ENCODE measurements at regions not wholly inside any gene's neighbourhood (a gene's known extent, or its start where the extent isn't known, plus 50 kb on each side); places are given as distances from the start of the nearest gene placed in this dataset.
"Not testable (repeated sequence)": the region's sequence is repeated elsewhere in the genome, so short reads cannot be mapped to it uniquely, and the experiment has no call there.

DNA sequence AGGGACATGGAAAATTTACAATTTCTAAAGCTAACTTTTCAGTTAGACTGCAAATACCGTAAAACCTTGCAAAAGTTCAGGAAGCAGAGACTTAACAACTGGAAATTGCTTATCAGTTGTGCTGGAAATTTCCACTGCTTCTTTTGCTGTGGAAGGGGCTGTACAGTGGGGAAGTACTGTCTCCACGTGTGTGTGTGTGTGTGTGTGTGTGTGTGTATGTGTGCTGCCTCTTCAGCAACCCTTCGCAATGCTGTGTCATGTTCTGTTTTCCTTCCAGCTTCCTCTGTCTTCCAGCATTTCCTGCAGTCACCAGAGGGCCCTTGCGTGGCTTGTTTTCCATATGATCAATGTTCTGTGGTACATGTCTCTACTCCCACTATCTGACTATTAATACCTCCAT, 87.5 kb upstream of the RANBP3L start:
- intact Hi-C loops (cut with micrococcal nuclease): no loop called here

- intact Hi-C loops (cut with micrococcal nuclease): no loop called here
Observed at GRCh38 chr5:36390640-36391039, 88.9 kb upstream of the RANBP3L start.

DNA sequence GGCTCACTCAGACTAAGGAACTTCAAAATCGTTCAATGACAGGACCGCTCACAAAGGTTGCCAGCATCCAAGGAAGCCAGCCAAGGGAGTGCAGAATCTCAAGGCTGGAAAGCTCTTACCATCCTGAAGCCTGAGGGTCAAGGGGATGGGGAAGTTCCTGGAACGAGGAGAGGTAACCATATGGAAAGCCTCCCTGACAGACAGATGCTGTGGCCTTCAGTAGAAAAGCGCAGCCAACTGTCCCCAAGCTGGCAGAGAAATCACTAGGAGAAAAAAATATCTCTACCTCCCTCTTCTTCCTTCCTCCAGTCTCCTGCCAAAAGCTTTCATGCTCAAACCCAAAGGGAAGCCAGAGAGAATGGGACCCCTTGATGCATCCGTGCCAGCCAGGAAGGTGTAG, 90.5 kb upstream of the RANBP3L start:
- intact Hi-C loops (cut with micrococcal nuclease): no loop called here

- intact Hi-C loops (cut with micrococcal nuclease): no loop called here
Observed at GRCh38 chr5:36392818-36393217, 91.1 kb upstream of the RANBP3L start.

DNA sequence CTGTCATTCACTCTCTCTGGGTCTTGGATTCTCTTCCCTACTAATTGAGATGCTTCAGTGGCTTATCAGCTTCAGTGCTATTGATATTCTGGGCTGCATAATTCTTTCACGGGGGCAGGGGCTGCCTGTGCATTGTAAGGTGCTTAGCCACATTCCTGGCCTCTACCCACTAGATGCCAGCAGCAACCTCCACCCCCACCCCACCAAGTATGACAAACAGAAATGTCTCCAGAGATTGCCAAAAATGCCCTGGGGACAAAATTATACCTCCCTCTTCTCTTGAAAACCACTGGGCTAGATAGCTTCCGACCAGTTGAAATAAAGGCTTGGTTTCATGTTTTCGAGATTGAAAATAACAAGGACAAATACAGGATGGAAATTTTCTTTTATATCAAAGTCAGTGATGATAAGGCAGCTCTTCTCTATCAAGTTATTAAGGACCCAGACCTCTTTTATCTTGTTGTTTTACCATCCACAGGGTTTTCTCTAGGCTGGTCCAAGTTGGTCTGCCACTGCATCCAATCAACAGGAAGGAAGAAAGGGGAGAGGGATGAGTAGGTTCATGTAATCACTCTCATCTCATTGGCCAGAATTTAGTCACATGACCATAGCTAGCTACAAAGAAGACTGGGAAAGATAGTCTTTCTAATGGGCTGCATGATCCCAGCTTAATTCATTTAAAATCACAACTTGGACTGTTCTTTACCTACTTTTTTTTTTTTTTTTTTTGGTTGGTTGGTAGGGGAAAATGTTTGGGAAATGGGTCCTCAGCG, 92.1 kb upstream of the RANBP3L start:
- intact Hi-C loops (cut with micrococcal nuclease): no loop called here

- intact Hi-C loops (cut with micrococcal nuclease): no loop called here
Observed at GRCh38 chr5:36395260-36395659, 93.6 kb upstream of the RANBP3L start.

DNA sequence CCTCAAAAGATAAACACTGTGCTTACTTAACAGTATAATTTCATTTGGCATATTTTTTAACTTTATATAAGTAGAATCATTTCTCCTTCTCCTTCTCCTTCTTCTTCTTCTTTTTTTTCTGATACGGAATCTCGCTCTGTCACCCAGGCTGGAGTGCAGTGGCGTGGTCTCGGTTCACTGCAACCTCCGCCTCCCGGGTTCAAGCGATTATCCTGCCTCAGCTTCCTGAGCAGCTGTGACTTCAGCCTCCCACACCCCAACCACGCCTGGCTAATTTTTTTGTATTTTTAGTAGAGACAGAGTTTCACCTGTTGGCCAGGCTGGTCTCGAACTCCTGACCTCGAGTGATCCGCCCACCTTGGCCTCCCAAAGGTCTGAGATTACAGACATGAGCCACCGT, 94.2 kb upstream of the RANBP3L start:
- intact Hi-C loops (cut with micrococcal nuclease): not testable (repeated sequence)

DNA sequence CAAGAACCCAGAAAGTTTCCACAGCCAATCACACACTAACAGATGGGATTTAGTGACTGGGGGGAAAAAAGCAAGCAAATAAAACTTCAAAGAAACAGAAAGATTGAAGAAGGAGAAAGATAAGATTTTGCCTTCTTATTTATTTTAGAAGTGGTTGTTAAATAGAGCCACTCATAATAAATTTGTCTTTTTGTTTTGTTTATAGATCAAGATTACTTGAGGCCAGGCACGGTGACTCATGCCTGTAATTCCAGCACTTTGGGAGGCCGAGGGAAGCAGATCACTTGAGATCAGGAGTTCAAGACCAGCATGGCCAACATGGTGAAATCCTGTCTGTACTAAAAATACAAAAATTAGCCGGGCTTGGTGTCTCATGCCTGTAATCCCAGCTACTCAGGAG, 94.9 kb upstream of the RANBP3L start:
- intact Hi-C loops (cut with micrococcal nuclease): no loop called here

- intact Hi-C loops (cut with micrococcal nuclease): no loop called here
Observed at GRCh38 chr5:36397901-36398536, 96.3 kb upstream of the RANBP3L start.

- intact Hi-C loops (cut with micrococcal nuclease): no loop called here
Observed at GRCh38 chr5:36402512-36402906, 100.8 kb upstream of the RANBP3L start.

DNA sequence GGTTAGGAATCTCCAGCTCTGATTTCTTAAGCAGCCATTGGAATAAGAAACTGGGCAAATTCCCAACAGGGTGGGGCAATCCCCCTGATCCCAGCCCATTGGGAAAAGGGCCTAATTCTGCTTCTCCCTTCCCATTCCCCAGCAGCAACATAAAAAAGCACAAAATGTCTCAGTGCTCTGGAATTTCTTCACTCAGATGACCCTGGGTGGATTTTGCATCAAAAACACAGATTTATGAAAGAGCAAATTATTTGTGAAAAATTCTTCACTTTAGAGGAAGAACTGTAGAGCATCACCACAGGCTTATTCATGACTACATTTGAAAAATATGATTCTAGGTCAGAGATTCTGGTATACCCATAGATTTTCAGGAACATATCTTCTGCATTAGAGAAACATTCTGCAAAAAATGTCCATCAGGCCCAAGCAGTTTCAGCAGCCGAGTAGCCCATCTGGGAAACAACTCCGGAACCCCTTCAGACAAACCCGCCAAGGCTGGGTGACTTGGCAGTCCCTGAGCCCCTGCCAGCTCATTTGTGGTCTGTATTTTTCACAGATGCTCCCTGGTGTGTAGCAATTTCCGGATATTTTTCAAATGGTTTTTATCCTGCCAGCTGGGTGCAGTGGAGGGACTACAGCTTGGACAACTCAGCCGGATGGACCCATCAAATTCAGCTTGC, 102.1 kb upstream of the RANBP3L start:
- intact Hi-C loops (cut with micrococcal nuclease): no loop called here

DNA sequence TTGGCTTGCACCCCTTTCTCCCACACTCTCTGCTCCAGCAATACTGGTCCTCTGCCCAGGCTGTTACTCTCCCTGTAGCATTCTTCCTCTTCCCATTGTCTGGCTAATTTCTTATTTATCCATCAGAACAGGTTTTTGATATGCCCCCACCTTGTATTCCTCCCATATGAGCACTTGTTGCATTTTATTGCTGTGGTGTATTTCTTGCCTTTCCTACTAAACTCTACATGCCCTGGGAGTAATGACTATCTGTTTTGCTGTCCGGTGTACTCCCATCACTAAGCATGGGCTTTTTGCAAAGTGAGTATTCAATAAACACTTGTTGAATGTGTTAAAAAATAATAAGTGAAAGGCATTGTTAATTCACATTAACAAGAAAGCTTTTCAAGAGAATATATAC, 104.3 kb upstream of the RANBP3L start:
- intact Hi-C loops (cut with micrococcal nuclease): no loop called here

DNA sequence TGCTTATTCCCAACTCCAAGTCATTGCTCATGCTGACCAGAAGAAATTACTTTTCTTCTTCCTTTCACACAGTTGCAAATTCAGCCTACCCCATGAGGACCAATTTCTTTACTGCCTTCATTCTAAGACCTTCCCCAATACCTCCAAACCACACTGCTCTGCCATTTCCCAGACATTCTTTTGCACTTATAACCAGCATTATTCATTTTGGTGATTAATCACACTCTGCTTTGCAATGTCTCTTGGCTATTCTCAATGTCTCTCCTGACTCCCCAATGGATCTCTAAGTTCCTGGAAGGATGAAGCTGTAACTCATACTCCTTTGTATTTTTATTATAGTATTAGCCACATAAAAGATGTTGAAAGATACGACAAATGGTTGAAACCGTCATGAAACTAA, 105.7 kb upstream of the RANBP3L start:
- intact Hi-C loops (cut with micrococcal nuclease): no loop called here

- intact Hi-C loops (cut with micrococcal nuclease): loop anchor here (10.0 kb wide), 1 partner anchor 335 kb away; no protein-coding TSS in a partner anchor
Observed at GRCh38 chr5:36409711-36410110, 108.0 kb upstream of the RANBP3L start.

GRCh38 chr5:36410672-36411071, 109.0 kb upstream of the RANBP3L start:
- intact Hi-C loops (cut with micrococcal nuclease): loop anchor here (10.0 kb wide), 1 partner anchor 336 kb away; no protein-coding TSS in a partner anchor

- intact Hi-C loops (cut with micrococcal nuclease): loop anchor here (1.0 to 10.0 kb wide), 3 partner anchors 92 to 340 kb away; no protein-coding TSS in a partner anchor
Observed at GRCh38 chr5:36414869-36415282, 113.2 kb upstream of the RANBP3L start.

GRCh38 chr5:36416605-36417004, 114.9 kb upstream of the RANBP3L start:
- intact Hi-C loops (cut with micrococcal nuclease): loop anchor here (10.0 kb wide), 1 partner anchor 342 kb away; no protein-coding TSS in a partner anchor

DNA sequence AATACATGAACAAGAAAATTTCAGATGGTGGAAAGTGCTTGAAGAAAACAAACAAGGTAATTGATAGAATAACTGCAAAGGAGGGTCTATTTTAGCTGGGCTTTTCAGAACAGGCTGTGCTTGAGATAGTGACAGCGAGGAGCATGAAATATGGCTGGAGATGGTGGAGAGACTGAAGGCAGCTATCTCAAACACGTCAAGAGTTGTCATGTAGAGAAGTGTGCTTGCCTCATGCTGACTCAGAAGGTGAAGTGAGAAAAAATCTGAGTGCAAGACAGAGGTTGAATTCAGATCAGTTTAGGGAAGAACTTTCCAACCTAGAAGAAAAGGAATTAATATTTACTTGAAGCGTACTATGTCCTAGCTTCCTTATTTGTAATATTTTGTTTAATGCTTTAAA, 115.5 kb upstream of the RANBP3L start:
- intact Hi-C loops (cut with micrococcal nuclease): loop anchor here (10.0 kb wide), 1 partner anchor 342 kb away; no protein-coding TSS in a partner anchor

DNA sequence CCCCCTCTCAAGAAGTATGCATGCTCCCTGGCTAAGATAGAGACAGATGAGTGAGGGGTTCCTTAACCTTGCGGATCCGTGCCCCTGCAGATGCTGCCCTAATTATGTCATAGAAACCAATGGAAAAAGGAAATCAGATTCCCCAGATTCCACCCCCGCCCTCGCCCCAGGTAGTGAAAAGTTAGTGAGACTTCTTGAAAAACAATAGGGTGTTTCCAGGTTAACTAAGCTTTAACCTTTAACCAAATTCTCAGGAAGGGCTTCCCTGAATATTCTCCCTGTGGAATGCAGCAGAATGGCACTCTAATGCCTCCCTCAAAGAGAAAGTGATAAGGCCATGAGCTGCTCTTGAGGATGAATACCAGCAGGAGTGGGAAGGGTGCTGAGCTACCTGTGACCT, 116.0 kb upstream of the RANBP3L start:
- intact Hi-C loops (cut with micrococcal nuclease): loop anchor here (10.0 kb wide), 1 partner anchor 343 kb away; no protein-coding TSS in a partner anchor

- intact Hi-C loops (cut with micrococcal nuclease): loop anchor here (10.0 kb wide), 1 partner anchor 344 kb away; no protein-coding TSS in a partner anchor
Observed at GRCh38 chr5:36418152-36418979, 116.7 kb upstream of the RANBP3L start.

- intact Hi-C loops (cut with micrococcal nuclease): no loop called here
Observed at GRCh38 chr5:36421256-36421655, 119.6 kb upstream of the RANBP3L start.
